GM19468 (cell line): ENCODE measurements at regions not wholly inside any gene's neighbourhood (a gene's known extent, or its start where the extent isn't known, plus 50 kb on each side); places are given as distances from the start of the nearest gene placed in this dataset.
"Not testable (repeated sequence)": the region's sequence is repeated elsewhere in the genome, so short reads cannot be mapped to it uniquely, and the experiment has no call there.

Experiments used
- ATAC-seq: cut with Tn5 transposase; IDR thresholded peaks from one replicate; pipeline ENCODE4 v1.9.1; 2021; ENCODE audit warnings: mild to moderate bottlenecking, moderate library complexity, moderate number of reproducible peaks; ENCODE audit not compliant: unreplicated experiment; ENCODE audit errors: extremely low read depth

DNA sequence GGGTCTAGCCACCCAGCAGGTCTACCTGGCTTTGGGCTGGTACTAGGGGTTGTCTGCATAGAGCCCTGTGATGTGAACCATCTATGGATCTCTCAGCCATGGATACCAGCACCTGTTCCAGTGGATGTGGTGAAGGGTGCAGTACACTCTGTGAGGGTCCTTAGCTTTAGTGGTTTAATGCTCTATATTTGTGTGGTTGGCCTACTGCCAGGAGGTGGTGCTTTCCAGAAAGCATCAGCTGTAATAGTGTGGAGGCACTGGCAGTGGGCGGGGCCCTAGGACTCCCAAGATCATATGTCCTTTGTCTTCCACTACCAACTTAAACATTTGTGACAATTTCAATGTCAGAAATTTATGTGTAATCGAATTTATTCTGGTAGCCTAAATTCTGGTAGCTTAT, 1065.1 kb downstream of the RPIA start:
- ATAC-seq = not testable (repeated sequence)

DNA sequence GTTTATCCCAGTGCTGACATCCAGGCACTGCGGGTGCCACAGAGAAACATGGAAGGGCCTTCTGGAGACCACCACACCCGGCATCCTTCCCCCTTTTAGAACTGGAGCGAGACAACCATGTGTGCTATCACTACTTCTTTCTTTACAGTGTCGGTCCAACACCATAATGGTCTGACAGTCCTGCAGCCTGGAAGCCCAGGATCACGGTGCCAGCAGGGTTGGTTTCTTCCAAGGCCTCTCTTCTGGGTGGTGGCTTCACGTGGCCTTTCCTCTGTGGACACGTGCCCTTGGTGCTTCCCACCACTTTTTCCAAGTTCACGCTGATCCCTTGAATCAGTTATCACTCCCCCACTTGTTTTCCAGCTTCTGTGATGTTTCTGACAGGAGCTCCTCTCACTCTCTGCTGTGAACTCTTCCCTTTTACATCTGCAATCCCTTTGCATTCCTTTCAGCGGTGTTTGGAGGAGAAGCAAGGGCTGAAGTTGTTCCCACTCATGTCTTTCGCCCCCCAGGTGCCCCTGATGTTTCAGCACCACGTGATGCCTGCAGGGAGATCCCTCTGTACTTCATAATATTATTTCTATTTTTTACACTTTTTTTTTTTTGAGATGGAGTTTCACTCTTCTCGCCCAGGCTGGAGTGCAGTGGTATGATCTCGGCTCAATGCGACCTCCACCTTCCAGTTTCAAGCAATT, 1067.0 kb downstream of the RPIA start:
- not testable (repeated sequence) for ATAC-seq

DNA sequence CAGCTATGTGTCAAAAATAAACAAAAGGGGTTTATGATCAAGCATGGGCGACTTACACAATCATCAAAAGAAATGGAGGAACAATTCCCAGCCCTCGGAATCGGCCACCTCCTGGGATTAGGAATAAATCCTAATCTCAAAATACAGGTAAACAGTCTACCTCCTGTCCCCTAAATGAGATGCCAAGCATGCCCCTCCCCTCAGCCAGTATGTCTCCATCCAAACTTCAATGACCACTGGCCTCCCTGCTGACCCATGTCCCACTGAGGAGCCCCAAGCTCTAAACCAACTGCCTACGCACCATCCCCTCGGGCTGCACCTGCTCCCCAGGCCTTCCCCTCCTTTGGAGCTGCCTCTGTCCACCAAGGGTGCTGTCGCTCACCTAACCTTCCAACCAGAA, 1069.3 kb downstream of the RPIA start:
- not testable (repeated sequence) for ATAC-seq

DNA sequence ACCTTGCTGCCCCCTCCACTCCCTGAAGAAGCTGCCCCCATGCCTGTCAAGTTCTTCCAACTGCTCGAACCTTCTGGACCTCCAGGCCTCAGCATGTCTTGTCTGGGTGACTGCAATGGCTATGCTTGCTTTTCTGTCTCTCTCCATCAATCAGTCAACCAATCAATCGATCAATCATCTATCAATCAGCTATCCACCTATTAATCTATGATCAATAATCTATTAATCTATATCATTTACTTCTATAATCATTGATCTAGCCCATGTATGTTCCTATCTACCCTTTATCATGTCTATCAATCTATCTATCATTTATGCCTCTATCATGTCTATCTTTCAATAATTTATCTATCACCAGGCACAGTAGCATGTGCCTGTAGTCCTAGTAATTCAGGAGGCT, 1069.7 kb downstream of the RPIA start:
- not testable (repeated sequence) for ATAC-seq

DNA sequence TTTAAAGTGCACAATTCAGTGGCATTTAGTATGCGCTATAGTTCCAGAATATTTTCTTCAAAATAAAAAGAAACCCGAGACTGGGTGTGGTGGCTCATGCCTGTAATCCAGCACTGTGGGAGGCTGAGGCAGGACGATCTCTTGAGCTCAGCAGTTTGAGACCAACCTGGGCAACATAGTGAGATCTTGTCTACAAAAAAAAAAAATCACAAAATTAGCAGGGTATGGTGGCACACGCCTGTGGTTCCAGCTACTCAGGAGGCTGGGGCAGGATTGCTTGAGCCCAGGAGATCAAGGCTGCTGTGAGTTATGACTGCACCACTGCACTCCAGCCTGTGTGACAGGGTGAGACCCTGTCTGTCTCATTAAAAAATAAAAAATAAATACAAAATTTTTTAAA, 1070.4 kb downstream of the RPIA start:
- not testable (repeated sequence) for ATAC-seq

DNA sequence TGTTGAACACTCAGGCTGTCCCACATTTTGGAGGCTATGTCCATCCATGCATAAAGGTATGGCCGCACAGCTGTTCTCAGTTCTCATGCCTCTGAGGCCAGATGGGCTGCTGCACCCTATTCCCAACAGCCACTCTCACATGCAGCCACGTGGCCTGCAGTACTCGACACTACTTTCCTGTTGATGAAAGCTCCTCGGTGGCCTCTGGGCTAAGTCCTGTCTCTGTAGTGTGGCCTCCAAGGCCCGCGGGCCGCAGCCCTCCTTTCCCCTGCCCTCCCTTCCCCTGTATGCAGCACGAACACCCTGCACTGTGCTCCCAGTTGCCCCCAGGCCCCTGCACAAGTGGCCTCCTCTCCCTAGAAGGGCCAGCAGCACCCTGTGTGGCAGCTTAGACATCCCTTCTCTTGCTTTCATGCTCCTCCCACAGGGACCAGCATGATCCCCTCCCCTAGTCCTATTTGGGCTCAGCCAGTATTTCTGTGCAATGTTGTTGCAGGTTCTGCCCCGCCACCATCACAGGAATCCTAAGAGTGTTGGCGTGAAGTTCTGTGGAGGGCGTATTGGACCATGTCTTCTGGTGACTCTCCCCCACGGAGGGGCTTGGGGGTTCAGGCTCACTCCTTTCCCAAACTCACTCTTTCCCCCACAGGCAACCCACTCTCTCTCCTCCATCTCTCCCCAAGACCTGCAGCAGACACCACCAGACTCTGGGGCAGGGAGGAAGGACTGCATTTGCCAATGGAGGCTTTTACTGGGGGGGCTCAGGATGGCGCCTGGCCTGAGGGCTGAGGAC, 1071.2 kb downstream of the RPIA start:
- ATAC-seq = not testable (repeated sequence)

DNA sequence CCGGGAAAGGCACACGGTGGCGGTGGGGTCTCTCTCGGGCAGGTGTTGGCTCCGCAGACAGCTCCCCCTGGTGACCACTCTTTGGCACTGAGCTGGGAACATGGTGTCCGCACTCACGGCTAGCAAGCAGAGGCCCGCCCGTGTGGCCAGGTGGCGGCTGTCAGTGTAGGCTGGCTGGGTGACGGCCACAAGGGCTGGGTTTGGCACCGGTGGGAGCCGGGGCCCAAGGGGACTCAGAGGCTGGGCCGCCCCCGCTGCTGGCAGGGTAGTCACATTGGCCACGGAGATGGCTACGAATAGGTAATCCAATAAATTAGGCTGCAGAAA, 1071.7 kb downstream of the RPIA start:
- ATAC-seq = no peak

DNA sequence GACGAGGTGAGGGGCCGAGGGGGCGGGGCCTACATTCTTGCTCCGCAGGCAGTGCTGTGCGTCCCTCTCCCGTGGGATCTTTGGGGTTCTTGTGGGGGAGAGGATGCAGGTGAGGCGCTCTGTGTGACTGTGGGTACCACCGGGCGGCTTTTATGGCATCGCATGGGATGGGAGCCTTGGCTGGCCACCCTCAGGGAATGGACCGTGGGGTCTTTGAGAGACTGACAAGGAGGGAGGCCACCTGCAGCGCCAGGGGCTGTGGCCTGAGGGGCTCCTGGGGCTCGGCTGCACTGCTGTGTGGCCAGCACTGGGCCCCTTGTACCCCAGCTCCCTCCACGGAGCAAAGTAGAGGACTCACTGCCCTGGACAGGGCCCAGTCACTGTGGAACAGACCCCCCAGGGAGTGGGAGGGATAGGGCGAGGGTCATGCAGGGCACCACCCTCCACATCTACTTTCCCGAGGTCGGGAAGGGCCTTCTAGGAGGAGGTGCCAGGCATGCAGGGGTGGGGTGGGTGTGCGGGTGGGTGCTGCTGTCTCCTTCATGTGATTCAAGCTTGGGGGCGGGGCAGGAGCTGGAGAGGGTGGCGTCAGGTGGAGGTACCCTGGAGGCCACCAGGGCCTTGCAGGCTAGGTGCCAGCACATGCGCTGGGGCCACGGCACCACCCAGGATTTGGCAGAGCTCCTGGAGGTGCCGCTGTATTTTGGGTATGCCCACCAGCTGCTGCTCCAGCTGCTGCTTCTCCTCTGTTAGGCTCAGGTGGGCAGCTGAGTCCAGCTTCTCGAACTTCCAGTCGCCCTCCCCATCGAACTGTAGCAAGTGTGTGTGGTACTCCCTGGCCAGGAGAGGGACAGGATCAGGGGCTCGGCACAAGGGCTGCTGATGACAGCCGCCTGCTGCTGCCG, 1072.4 kb downstream of the RPIA start:
- ATAC-seq = no peak

DNA sequence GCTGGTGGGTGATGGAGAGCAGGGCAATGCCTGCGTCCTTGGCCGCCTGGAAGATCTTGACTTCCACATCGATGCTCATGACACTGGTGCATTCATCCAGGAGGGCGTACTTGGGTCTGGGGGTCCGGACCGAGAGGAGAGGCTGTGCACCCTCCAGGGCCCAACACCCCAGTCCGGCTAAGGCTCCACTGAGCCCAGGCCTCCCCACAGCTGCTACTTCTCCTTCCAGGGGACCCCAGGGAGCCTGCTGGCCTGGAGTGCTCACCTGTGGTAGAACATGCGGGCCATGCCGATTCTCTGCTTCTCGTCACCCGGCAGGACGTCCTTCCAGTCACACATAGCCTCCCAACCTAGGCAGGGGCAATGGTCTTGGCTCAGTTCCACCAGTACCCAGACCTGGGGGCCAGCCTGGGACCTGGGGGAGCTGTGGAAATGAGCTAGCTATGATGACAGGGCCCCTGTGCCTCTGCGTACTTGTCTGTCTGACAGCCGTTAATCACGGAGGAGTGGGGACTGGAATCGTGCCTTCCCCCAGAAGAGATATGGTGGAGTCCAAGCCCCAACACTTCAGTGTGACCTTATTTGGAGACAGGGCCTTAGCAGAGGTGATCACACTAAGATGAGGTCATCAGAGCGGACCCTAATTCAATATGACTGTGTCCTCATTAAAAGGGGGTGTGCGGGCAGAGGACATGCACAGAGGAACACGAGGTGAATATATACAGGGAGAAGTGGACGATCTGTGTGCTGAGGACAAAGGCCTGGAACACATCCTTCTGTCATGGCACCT, 1073.3 kb downstream of the RPIA start:
- not testable (repeated sequence) for ATAC-seq

DNA sequence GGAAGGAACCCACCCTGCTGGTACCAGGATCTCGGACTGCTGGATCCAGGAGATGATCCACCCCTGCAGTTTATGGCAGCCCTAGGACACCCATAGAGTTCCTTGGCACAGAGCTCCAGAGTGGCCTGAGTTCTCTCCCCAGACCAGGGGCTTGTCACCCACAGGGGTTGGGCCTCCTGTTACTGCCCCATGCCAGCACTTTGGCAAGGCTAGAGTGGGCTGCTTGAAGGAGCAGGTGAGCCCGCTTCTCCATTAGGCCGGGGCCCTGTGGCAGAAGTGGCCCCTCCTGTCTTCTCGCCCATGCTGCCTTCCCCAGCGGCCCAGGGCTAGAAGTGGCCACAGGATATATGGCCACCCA, 1073.9 kb downstream of the RPIA start:
- not testable (repeated sequence) for ATAC-seq

DNA sequence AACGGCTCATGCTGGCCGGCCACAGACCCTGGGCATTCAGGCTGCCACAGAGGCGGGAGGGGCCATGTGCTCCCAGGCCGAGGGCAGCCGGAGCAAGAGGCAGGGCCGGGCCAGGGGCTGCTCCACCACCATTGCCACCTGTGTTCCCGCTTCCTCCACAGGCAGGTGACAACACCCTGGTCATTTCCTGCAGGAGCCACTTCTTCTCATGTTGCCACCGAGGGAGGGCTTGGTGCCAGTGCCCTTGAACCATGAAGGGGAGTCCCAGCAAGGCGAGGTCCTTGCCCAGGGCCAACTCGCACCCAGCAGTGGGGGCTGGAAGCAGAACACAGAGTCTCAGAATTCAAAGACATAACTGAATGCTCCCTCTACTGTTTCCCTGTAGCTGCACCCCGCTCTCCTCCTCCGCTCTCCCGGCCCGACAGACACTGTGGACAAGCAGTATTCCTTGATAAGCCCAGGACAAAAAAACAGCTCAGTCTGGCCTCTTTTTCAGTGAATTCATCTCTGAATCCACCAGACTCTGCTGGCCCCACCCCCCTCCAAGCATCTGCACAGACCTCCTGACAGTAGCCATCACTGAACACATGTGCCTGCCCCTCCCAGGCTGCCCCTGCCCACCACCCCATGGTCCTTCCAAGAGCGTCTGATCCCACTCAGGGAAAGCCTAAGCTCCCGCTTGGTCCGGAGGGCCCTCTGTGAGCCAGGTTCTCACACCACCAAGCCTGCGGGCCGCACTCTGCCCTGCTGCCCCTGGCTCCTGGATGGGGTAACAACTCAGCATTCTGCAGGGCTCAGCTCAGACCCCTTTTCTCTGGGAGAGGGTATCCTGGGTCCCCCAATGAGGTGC, 1074.9 kb downstream of the RPIA start:
- ATAC-seq = not testable (repeated sequence)

DNA sequence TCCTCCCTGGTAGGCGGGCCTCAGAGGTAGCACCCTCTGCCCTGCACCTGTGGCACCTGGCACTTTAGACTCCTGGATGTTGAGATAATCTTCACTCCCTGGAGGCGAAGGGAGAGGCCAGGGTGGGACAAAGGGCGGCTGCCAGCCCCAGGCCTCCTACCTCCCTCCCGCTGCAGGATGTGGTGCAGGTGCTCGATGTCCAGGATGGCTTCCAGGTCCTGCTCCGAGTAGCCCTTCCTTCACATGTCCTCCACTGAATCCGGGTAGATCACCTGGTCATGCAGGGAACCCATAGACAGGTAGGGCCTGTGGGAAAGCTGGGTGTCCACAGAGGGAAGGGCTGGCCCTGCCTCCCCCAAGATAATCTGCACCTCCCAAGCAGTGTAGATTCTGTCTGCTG, 1075.6 kb downstream of the RPIA start:
- not testable (repeated sequence) for ATAC-seq

DNA sequence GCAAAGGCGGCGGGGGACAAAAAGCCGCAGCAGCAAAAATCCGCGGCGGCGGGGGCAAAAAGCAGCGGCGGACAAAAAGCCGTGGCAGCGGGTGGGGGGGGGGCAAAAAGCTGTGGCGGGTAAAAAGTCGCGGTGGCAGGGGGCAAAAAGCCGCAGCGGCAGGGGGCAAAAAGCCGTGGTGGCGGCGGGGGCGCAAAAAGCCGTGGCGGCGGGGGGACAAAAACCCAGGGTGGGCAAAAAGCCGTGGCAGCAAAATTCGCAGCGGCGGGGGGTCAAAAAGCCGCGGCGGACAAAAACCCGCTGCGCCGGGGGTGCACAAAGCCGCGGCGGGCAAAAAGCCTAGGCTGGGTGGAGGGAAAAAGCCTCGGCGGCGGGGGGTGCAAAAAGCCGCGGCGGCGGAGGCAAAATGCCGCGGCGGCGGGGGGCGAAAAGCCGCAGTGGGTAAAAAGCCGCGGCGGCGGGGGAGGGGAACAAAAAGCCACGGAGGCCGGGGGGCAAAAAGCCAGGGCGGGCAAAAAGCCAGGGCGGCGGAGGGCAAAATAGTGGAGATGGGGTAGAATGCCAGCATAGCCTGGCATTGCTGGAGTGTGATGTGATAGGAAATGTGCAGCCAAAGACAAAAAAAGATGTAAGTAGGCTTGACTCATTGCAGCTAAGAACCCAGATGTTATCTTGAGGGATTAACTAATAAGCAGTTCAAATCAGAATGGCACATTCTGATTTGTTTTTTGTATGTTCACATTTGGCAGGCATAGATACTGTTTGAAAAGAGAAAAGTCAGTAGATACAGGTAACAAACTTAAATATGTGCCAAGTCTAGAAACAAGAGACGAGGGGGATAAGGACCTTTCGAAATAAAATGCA, 1076.3 kb downstream of the RPIA start:
- no peak for ATAC-seq

DNA sequence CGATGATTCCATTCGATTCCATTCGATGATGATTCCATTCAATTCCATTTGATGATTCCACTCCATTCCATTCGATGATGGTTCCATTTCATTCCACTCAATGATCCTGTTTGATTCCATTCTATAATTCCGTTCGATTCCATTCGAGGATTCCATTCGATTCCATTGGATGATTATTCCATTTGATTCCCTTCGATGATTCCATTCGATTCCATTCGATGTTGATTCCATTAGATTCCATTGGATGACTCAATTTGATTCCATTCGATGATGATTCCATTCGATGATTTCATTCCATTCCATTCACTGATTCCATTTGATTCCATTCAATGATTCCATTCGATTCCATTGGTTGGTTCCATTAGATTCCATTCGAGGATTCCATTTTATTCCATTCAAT, 1084.4 kb downstream of the RPIA start:
- no peak for ATAC-seq

DNA sequence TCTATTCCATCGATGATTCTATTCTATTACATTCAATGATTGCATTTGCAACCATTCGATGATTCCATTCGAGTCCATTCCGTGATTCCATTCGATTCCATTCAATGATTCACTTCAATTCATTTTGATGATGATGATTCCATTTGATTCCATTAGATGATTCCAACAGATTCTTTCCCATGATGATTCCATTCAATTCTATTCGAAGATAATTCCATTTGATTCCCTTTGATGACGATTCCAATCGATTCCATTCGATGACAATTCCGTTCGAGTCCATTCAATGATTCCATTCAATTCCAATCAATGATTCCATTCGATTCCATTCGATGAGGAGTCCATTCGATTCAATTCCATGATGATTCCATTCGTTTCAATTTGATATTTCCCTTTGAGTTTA, 1088.8 kb downstream of the RPIA start:
- ATAC-seq = no peak

DNA sequence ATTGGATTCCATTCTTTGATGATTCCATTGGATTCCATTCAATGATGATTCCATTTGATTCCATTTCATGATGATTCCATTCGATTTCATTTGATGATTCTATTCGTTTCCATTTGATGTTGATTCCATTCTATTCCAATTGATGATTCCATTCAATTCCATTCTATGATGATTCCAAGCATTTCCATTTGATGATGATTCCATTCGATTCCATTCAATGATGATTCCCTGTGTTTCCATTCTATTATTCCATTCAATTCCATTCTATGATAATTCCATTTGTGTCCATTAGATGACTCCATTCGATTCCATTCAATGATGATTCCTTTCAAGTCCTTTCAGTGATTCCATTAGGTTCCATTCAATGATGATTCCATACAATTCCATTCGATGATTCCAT, 1090.5 kb downstream of the RPIA start:
- ATAC-seq = no peak

DNA sequence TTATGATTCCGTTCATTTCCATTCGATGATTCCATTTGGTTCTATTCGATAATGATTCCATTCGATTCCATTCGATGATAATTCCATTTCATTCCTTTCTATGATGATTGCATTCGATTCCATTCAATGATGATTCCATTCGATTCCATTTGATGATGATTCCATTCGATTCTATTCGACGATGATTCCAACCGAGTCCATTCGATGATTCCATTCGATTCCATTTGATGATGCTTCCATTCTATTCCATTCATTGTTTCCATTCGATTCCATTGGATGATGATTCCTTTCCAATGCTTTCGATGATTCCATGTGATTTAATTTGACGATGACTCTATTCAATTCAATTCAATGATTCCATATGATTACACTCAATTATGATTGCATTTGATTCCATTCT, 1093.5 kb downstream of the RPIA start:
- no peak for ATAC-seq

DNA sequence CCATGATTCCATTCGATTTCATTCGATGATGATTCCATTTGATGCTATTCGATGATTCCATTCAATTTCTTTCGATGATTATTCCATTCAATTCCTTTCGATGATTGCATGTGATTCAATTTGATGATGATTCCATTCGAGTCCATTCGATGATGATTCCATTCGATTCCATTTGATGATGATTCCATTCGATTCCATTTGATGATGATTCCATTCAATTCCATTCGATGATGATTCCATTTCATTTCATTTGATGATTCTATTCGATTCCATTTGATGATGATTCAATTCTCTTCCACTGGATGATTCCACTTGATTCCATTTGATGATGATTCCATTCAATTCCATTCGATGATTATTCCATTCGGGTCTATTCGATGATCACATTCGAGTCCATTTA, 1094.1 kb downstream of the RPIA start:
- ATAC-seq = not testable (repeated sequence)
